ENCODE measurements at regions not wholly inside any gene's neighbourhood (a gene's known extent, or its start where the extent isn't known, plus 50 kb on each side); places are given as distances from the start of the nearest gene placed in this dataset.

GRCh38 chr4:26257850-26258249 lies 63.0 kb upstream of the RBPJ start:
- Histone ChIP-seq H3K36me3 (ENCODE audit: control insufficient read depth, insufficient read depth, low read length) (no peaks in the 10 kb centered on the region), H3K4me3 (ENCODE audit: low read depth, low read length) (no peak overlapping the region), H3K27me3 (ENCODE audit: control insufficient read depth, insufficient read depth, low read length) (no peaks in the 10 kb centered on the region)
- TF ChIP-seq CTCF (IDR thresholded peaks at IDR 0.05; ENCODE audit: insufficient read depth, low read length, poor library complexity, severe bottlenecking): no peak
- no peak for DNase-seq (ENCODE audit: low read depth)

- H3K4me3 ChIP-seq (ENCODE audit: low read depth, low read length): no peak overlapping the region
- TF ChIP-seq CTCF (IDR thresholded peaks at IDR 0.05; ENCODE audit: insufficient read depth, low read length, poor library complexity, severe bottlenecking): no peak
- DNase-seq (ENCODE audit: low read depth): no peak
- no peaks in the 10 kb centered on the region for H3K36me3 ChIP-seq (ENCODE audit: control insufficient read depth, insufficient read depth, low read length)
- H3K27me3 ChIP-seq (ENCODE audit: control insufficient read depth, insufficient read depth, low read length): no peaks in the 10 kb centered on the region
Measured at GRCh38 chr4:26260571-26260970, 60.2 kb upstream of the RBPJ start.

- no peak for TF ChIP-seq CTCF (IDR thresholded peaks at IDR 0.05; ENCODE audit: insufficient read depth, low read length, poor library complexity, severe bottlenecking)
- no peak for DNase-seq (ENCODE audit: low read depth)
- Histone ChIP-seq H3K4me3 (ENCODE audit: low read depth, low read length) (no peak overlapping the region), H3K36me3 (ENCODE audit: control insufficient read depth, insufficient read depth, low read length) (no peaks in the 10 kb centered on the region), H3K27me3 (ENCODE audit: control insufficient read depth, insufficient read depth, low read length) (no peaks in the 10 kb centered on the region)
Measured at GRCh38 chr4:26261405-26261804, 59.4 kb upstream of the RBPJ start.

GRCh38 chr4:26263165-26263564 lies 57.6 kb upstream of the RBPJ start:
- no peaks in the 10 kb centered on the region for H3K36me3 ChIP-seq (ENCODE audit: control insufficient read depth, insufficient read depth, low read length)
- no peak overlapping the region for H3K4me3 ChIP-seq (ENCODE audit: low read depth, low read length)
- TF ChIP-seq CTCF (IDR thresholded peaks at IDR 0.05; ENCODE audit: insufficient read depth, low read length, poor library complexity, severe bottlenecking): no peak
- no peak for DNase-seq (ENCODE audit: low read depth)
- no peaks in the 10 kb centered on the region for H3K27me3 ChIP-seq (ENCODE audit: control insufficient read depth, insufficient read depth, low read length)

- Histone ChIP-seq H3K36me3 (ENCODE audit: control insufficient read depth, insufficient read depth, low read length) (no peaks in the 10 kb centered on the region), H3K4me3 (ENCODE audit: low read depth, low read length) (no peak overlapping the region), H3K27me3 (ENCODE audit: control insufficient read depth, insufficient read depth, low read length) (no peaks in the 10 kb centered on the region)
- DNase-seq (ENCODE audit: low read depth): no peak
- no peak for TF ChIP-seq CTCF (IDR thresholded peaks at IDR 0.05; ENCODE audit: insufficient read depth, low read length, poor library complexity, severe bottlenecking)
Measured at GRCh38 chr4:26264109-26264508, 56.7 kb upstream of the RBPJ start.

GRCh38 chr4:26267087-26267486 lies 53.7 kb upstream of the RBPJ start:
- no peak for TF ChIP-seq CTCF (IDR thresholded peaks at IDR 0.05; ENCODE audit: insufficient read depth, low read length, poor library complexity, severe bottlenecking)
- DNase-seq (ENCODE audit: low read depth): no peak
- Histone ChIP-seq H3K27me3 (ENCODE audit: control insufficient read depth, insufficient read depth, low read length) (no peaks in the 10 kb centered on the region), H3K36me3 (ENCODE audit: control insufficient read depth, insufficient read depth, low read length) (no peaks in the 10 kb centered on the region), H3K4me3 (ENCODE audit: low read depth, low read length) (no peak overlapping the region)
